ENCODE measurements at regions not wholly inside any gene's neighbourhood (a gene's known extent, or its start where the extent isn't known, plus 50 kb on each side); places are given as distances from the start of the nearest gene placed in this dataset.
"Not testable (repeated sequence)": the region's sequence is repeated elsewhere in the genome, so short reads cannot be mapped to it uniquely, and the experiment has no call there.

DNA sequence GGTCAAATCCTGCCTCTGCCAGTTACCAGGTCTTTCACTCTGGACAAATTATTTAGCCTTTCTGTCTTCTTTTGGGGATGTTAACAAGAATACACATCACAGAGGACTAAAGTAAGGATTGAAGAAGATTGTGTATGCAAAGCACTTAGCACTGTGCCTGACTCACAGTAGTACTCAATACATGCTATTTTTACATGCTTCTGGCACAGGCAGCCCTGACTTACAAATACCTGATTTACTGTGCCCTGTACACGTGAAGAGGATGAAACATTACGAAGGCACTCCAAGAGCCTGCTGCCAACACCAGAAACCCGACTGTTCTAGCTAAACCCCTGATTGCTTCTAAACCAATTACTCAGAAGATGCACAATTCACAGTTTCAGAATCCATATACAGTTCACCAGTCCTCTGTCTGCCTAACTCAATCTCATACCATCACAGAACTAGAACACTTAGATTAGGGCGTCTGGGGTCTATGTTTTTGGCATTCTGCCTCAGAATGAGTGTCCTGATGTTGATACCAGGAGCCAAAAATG is 300.9 kb upstream of the DDI1 start:
- TF ChIP-seq, protein P1, sequence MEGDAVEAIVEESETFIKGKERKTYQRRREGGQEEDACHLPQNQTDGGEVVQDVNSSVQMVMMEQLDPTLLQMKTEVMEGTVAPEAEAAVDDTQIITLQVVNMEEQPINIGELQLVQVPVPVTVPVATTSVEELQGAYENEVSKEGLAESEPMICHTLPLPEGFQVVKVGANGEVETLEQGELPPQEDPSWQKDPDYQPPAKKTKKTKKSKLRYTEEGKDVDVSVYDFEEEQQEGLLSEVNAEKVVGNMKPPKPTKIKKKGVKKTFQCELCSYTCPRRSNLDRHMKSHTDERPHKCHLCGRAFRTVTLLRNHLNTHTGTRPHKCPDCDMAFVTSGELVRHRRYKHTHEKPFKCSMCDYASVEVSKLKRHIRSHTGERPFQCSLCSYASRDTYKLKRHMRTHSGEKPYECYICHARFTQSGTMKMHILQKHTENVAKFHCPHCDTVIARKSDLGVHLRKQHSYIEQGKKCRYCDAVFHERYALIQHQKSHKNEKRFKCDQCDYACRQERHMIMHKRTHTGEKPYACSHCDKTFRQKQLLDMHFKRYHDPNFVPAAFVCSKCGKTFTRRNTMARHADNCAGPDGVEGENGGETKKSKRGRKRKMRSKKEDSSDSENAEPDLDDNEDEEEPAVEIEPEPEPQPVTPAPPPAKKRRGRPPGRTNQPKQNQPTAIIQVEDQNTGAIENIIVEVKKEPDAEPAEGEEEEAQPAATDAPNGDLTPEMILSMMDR (IDR thresholded peaks at IDR 0.05; ENCODE audit: extremely low read depth, missing control alignments), result no peak
- no peak for DNase-seq (ENCODE audit: low spot score)

DNA sequence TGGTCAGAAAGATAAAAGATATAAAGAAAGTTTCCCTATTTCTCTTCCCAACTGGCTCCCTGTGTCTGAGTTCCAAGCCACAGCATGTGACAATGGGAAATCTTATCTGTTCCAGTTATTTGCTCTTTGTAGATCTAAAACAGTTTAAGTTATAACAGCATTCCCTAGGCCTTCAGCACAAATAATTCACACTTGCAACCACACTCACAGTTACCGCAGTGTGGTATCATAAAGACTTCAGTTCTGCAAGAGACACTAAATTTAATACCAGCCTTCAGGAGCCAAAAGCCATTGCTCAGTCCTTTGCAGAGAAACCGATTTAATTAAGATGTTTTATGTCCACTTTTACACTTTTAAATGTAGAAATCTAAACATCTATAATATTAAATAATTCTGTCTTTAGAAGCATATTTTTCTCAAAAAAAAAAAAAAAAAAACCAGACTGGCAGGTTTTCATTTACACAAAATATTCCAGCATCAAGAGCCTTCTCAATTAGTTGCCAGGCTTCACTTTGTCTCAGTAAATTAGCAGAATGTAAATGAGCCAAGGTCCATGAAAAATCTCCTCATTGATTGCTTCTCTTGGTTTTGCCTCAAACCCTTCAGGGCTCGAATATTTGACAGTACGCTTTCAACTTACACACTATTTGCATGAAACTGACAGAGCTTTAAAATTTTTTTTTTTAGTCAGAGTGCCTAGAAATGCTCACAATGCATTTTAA is 300.0 kb upstream of the DDI1 start:
- DNase-seq (ENCODE audit: low spot score), result no peak

DNA sequence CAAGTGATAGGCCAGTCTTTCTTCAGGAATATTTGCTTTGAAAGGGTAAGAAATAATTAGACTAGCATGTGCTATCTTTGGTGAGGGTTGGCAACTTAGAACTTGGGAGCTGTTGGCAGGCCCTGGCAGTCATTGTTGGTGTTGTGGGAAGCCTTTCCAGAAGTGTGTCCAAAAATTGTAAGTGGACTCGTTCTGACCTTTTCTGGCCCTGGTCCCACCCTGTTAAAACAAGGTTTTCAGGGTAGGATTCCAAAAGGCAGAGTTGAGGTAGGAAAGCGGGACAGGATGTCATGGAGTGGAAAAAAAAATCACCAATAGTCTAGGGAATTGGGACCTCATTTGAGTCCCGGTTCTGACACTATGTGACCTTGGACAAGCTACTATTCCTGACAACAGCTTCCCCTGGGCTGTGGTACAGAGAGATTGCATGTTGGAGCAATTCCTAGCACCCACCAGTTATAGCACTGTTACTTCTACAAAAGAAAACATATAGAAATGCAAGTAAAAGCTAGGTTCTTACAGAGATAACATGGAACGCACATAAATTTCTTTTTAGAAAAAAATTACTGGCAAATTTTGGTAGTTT is 299.3 kb upstream of the DDI1 start:
- no peak for DNase-seq (ENCODE audit: low spot score)
- TF ChIP-seq, protein P1 (IDR thresholded peaks at IDR 0.05; ENCODE audit: extremely low read depth, missing control alignments), result no peak

More for the DNA sequence above, 300.0 kb upstream of the DDI1 start:
- TF ChIP-seq, protein P1 (IDR thresholded peaks at IDR 0.05; ENCODE audit: extremely low read depth, missing control alignments), result no peak

DNA sequence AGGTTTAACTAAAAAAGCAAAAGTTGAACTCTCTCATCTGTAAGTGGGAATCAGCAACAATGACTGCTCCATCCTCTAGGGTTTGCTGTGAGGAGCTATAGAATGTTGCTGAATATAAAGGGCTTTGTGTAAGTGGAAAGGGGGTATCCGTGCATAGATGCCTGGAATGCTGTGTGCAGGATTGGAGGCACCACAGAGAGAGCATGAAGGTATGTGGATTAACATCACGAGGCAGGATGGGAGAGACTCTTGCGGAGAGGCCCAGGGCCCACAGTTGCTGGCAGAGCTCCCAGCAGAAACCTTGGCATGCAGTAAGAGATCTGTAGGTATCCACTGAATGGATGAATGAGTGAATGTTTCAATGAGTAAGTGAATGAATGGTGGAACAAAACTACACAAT is 298.7 kb upstream of the DDI1 start:
- DNase-seq (ENCODE audit: low spot score), result no peak
- TF ChIP-seq, protein P1 (IDR thresholded peaks at IDR 0.05; ENCODE audit: extremely low read depth, missing control alignments), result no peak

DNA sequence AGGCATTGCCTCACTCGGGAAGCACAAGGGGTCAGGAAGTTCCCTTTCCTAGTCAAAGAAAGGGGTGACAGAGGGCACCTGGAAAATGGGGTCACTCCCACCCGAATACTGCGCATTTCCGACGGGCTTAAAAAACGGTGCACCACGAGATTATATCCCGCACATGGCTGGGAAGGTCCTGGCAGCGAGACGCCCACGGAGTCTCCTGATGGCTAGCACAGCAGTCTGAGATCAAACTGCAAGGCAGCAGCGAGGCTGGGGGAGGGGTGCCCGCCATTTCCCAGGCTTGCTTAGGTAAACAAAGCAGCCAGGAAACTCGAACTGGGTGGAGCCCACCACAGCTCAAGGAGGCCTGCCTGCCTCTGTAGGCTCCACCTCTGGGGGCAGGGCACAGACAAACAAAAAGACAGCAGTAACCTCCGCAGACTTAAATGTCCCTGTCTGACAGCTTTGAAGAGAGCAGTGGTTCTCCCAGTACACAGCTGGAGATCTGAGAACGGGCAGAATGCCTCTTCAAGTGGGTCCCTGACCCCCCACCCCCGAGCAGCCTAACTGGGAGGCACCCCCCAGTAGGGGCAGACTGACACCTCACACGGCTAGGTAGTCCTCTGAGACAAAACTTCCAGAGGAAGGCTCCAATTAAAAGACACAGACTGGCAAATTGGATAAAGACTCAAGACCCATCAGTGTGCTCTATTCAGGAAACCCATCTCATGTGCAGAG is 297.2 kb upstream of the DDI1 start:
- DNase-seq (ENCODE audit: low spot score), result not testable (repeated sequence)

DNA sequence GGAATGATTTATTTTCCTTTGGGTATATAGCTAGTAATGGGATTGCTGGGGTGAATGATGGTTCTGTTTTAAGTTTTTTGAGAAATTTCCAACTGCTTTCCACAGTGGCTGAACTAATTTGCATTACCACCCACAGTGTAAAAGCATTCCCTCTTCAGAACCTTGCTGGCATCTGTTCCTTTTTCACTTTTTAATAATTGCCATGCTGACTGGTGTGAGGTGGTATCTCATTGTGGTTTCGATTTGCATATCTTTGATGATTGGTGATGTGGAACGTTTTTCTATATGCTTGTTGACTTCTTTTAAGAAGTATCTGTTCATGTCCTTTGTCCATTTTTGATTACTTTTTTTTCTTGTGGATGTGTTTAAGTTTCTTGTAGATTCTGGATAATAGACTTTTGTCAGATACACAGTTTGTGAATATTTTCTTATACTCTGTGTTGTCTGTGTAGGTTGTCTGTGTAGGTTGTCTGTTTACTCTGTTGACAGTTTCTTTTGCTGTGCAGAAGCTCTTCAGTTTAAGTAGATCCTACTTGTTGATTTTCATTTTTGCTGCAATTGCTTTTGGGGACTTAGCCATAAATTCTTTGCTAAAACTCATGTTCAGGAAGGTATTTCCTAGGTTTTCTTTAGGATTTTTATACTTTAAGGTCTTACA is 291.8 kb upstream of the DDI1 start:
- no peak for DNase-seq (ENCODE audit: low spot score)
- TF ChIP-seq, protein P1 (IDR thresholded peaks at IDR 0.05; ENCODE audit: extremely low read depth, missing control alignments), result no peak

DNA sequence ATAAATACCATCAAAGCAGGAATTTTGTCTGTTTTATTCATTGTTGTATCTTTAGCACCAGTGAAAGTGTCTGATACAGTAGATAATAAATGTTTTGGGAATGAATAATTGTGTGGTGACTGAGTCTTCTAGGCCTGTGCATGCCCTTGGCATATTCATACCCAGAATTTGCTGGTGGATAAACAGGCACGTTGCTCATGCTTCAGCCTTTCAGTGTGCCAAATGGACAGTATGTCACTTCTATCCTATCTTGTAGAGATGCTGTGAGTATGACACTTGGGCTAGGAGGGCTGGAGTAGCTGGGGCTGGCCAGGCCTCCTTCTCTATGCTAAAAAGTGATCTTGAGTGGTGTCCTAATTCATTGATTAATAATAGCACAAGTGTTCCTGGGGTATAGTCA is 287.3 kb upstream of the DDI1 start:
- TF ChIP-seq, protein P1 (IDR thresholded peaks at IDR 0.05; ENCODE audit: extremely low read depth, missing control alignments), result no peak
- no peak for DNase-seq (ENCODE audit: low spot score)
